ENCODE measurements at regions not wholly inside any gene's neighbourhood (a gene's known extent, or its start where the extent isn't known, plus 50 kb on each side); places are given as distances from the start of the nearest gene placed in this dataset.

DNA sequence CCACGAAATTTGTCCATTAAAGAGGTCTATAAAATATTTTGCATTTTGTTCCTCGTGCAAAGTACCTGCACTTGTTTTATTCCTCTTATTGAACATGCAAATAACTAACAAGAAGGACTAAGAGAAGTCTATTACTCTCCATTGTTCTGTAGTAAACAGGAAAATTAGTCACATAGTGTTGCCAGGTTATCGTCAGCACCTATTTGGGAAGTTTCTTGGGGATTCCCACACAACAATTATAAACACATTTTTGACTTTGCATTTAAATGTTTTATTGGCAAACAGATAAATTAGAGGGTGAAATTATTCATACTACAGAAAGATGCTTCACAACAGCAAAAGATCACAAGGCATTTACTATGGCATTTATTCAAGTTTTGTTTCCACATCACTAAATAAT is 174.5 kb downstream of the ZC3H11B start:
- no peak overlapping the region for H3K9ac ChIP-seq (ENCODE audit: insufficient read depth, low read length)
- H3K36me3 ChIP-seq (ENCODE audit: control insufficient read depth, insufficient read depth, low read length) = no peaks in the 10 kb centered on the region
- no peak overlapping the region for H3K4me3 ChIP-seq (replicated peaks in 1 of 4; ENCODE audit: control extremely low read depth in 1 of 4, insufficient read depth in 1 of 4, low read depth in 3 of 4, low read length in 4 of 4)
- no peaks in the 10 kb centered on the region for H3K79me2 ChIP-seq (ENCODE audit: control insufficient read depth, insufficient read depth, low read length)
- no peaks in the 10 kb centered on the region for H3K9me3 ChIP-seq (ENCODE audit: control insufficient read depth, insufficient read depth, low read depth, low read length)
- TF ChIP-seq EZH2 (IDR thresholded peaks at IDR 0.05; ENCODE audit: low read length, missing control alignments) = no peak
- TF ChIP-seq, protein P1, sequence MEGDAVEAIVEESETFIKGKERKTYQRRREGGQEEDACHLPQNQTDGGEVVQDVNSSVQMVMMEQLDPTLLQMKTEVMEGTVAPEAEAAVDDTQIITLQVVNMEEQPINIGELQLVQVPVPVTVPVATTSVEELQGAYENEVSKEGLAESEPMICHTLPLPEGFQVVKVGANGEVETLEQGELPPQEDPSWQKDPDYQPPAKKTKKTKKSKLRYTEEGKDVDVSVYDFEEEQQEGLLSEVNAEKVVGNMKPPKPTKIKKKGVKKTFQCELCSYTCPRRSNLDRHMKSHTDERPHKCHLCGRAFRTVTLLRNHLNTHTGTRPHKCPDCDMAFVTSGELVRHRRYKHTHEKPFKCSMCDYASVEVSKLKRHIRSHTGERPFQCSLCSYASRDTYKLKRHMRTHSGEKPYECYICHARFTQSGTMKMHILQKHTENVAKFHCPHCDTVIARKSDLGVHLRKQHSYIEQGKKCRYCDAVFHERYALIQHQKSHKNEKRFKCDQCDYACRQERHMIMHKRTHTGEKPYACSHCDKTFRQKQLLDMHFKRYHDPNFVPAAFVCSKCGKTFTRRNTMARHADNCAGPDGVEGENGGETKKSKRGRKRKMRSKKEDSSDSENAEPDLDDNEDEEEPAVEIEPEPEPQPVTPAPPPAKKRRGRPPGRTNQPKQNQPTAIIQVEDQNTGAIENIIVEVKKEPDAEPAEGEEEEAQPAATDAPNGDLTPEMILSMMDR (conservative IDR thresholded peaks at IDR 0.05 in 1 of 2, IDR thresholded peaks at IDR 0.05 in 1 of 2; ENCODE audit: low read depth in 1 of 2, low read length in 2 of 2) = no peak
- H2AFZ ChIP-seq (ENCODE audit: low read length) = no peak overlapping the region
- no peaks in the 10 kb centered on the region for H4K20me1 ChIP-seq (ENCODE audit: control insufficient read depth, extremely low read depth, insufficient read depth, low read length)
- no peak overlapping the region for H3K4me2 ChIP-seq (ENCODE audit: extremely low read depth, insufficient read depth, low read length)
- no peak overlapping the region for H3K27ac ChIP-seq (ENCODE audit: insufficient read depth, low read length)
- no peaks in the 10 kb centered on the region for H3K27me3 ChIP-seq (ENCODE audit: control insufficient read depth, insufficient read depth, low read length)
- DNase-seq (ENCODE audit: low read depth in 2 of 2) = no peak
- H3K4me1 ChIP-seq (ENCODE audit: control insufficient read depth, extremely low read depth, insufficient read depth, low read length) = no peaks in the 10 kb centered on the region

DNA sequence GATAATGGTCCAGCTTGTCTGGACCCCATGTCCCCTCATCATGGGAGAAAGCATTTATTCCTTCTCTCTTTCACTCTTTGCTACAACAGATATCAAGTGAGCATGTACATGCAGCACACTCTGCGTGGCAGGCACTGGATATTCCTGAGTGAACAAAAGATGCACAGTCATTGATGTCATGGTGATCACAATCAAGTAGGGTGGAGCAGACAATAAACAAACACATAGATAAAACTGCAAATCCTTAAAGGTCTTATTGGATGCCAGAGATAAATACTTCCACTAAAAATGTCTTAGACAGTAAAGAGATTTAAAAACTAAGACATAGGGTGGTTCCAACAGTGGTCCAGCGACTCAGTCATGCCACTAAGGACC is 178.0 kb downstream of the ZC3H11B start:
- Histone ChIP-seq H3K27ac (ENCODE audit: insufficient read depth, low read length) (no peak overlapping the region), H3K9me3 (ENCODE audit: control insufficient read depth, insufficient read depth, low read depth, low read length) (no peaks in the 10 kb centered on the region), H3K4me2 (ENCODE audit: extremely low read depth, insufficient read depth, low read length) (no peak overlapping the region), H3K36me3 (ENCODE audit: control insufficient read depth, insufficient read depth, low read length) (no peaks in the 10 kb centered on the region), H3K4me3 (replicated peaks in 1 of 4; ENCODE audit: control extremely low read depth in 1 of 4, insufficient read depth in 1 of 4, low read depth in 3 of 4, low read length in 4 of 4) (no peak overlapping the region), H3K4me1 (ENCODE audit: control insufficient read depth, extremely low read depth, insufficient read depth, low read length) (no peaks in the 10 kb centered on the region), H3K9ac (ENCODE audit: insufficient read depth, low read length) (no peak overlapping the region), H3K79me2 (ENCODE audit: control insufficient read depth, insufficient read depth, low read length) (no peaks in the 10 kb centered on the region), H3K27me3 (ENCODE audit: control insufficient read depth, insufficient read depth, low read length) (no peaks in the 10 kb centered on the region), H2AFZ (ENCODE audit: low read length) (no peak overlapping the region), H4K20me1 (ENCODE audit: control insufficient read depth, extremely low read depth, insufficient read depth, low read length) (no peaks in the 10 kb centered on the region)
- no peak for DNase-seq (ENCODE audit: low read depth in 2 of 2)
- TF ChIP-seq, protein P1 (conservative IDR thresholded peaks at IDR 0.05 in 1 of 2, IDR thresholded peaks at IDR 0.05 in 1 of 2; ENCODE audit: low read depth in 1 of 2, low read length in 2 of 2) = no peak
- no peak for TF ChIP-seq EZH2 (IDR thresholded peaks at IDR 0.05; ENCODE audit: low read length, missing control alignments)

DNA sequence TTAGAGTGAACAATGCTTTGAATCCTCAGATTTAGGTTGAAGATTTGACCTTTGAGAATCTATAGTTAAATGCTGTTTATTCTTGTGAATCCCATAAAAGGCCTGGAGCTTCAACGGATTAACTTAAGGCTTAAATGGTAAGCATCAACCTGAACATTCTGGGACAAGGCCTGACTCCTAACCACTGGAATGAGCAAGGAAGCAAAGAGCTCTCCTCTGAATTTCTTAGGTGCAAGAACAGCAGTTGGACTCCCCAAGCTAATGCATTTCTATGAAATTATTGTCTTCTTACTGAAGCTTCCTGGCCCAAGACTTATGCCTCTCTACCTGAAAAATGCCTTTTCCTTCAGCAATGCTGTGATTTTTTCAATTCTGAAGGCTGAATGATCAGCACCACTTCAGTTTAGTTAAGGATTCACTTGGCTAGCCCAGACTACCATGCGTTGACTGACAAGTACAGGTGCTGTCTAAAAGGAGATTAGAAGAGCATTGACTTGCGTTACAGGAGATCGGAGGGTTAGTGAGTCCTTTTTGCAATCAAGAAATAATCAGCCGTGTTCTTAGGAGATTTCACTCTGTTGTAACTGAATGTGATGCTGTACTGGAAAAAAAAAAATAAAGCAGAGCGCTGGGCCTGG is 178.5 kb downstream of the ZC3H11B start:
- H3K27me3 ChIP-seq (ENCODE audit: control insufficient read depth, insufficient read depth, low read length) = no peaks in the 10 kb centered on the region
- no peak overlapping the region for H3K4me2 ChIP-seq (ENCODE audit: extremely low read depth, insufficient read depth, low read length)
- no peak overlapping the region for H3K9ac ChIP-seq (ENCODE audit: insufficient read depth, low read length)
- H3K9me3 ChIP-seq (ENCODE audit: control insufficient read depth, insufficient read depth, low read depth, low read length) = no peaks in the 10 kb centered on the region
- H3K4me1 ChIP-seq (ENCODE audit: control insufficient read depth, extremely low read depth, insufficient read depth, low read length) = no peaks in the 10 kb centered on the region
- TF ChIP-seq EZH2 (IDR thresholded peaks at IDR 0.05; ENCODE audit: low read length, missing control alignments) = no peak
- TF ChIP-seq, protein P1 (conservative IDR thresholded peaks at IDR 0.05 in 1 of 2, IDR thresholded peaks at IDR 0.05 in 1 of 2; ENCODE audit: low read depth in 1 of 2, low read length in 2 of 2) = no peak
- DNase-seq (ENCODE audit: low read depth in 2 of 2) = no peak
- no peak overlapping the region for H2AFZ ChIP-seq (ENCODE audit: low read length)
- H3K36me3 ChIP-seq (ENCODE audit: control insufficient read depth, insufficient read depth, low read length) = no peaks in the 10 kb centered on the region
- H4K20me1 ChIP-seq (ENCODE audit: control insufficient read depth, extremely low read depth, insufficient read depth, low read length) = no peaks in the 10 kb centered on the region
- no peak overlapping the region for H3K4me3 ChIP-seq (replicated peaks in 1 of 4; ENCODE audit: control extremely low read depth in 1 of 4, insufficient read depth in 1 of 4, low read depth in 3 of 4, low read length in 4 of 4)
- H3K79me2 ChIP-seq (ENCODE audit: control insufficient read depth, insufficient read depth, low read length) = no peaks in the 10 kb centered on the region
- H3K27ac ChIP-seq (ENCODE audit: insufficient read depth, low read length) = no peak overlapping the region
